GM12892 (cell line): ENCODE measurements at regions not wholly inside any gene's neighbourhood (a gene's known extent, or its start where the extent isn't known, plus 50 kb on each side); places are given as distances from the start of the nearest gene placed in this dataset.

ENCODE experiments used
- POLR2A ChIP-seq: IDR thresholded peaks from 2 replicates; pipeline ENCODE4 v1.6.1; 2011; ENCODE audit warnings: low read depth, low read length, control low read depth
- POLR2AphosphoS5 ChIP-seq: IDR thresholded peaks from 2 replicates; pipeline ENCODE4 v1.6.1; 2011; ENCODE audit warnings: low read depth, low read length, control low read depth

DNA sequence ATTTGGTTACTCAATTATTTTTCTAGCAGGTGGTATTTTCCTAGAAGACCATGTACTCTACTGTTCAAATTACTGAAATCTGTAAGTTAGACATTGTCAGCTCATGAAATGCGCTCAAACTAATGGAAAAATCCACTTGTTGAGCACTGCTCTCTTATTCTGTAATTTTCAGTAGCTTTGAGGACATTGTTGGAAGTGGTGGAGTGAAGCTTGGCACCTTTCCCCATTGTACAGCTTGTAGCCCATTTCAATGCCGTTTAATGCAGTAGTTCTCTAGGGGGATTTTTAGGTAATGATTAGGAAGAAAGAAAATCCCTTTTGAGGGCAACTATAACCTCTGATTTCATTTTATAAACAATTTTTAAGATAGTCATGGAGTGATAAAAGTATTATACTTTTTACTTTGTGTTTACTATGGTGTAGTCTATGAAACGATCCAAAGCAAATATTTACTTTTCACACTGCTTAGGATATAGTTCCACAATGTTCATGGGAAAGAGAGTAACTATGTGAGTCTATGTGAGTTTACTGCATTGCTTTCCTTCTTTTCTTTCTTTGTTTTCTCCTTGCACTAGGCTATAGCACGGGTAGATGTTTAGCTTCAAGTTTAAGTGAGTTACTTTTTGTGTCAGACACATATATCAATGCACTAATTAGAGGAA is 165.8 kb upstream of the ANKH start:
- no peak for TF ChIP-seq POLR2A
- no peak for TF ChIP-seq POLR2AphosphoS5
